LNCaP clone FGC (cell line): ENCODE measurements at regions not wholly inside any gene's neighbourhood (a gene's known extent, or its start where the extent isn't known, plus 50 kb on each side); places are given as distances from the start of the nearest gene placed in this dataset.

Experiments used
- DNase-seq: peaks from one replicate; pipeline ENCODE4 v3.0.0-alpha.2; 2011; ENCODE audit warnings: low read depth
- H3K4me3 ChIP-seq: 2 replicates; pipeline ENCODE4 v1.5.1; 2011; ENCODE audit warnings: mild to moderate bottlenecking, low read depth, low read length, control low read depth
- CTCF ChIP-seq: IDR thresholded peaks from 2 replicates; pipeline ENCODE4 v1.5.1; 2012; ENCODE audit warnings: mild to moderate bottlenecking; ENCODE audit not compliant: control insufficient read depth, insufficient read depth; ENCODE audit errors: extremely low read depth

- no peak for DNase-seq
- TF ChIP-seq CTCF: no peak
- H3K4me3 ChIP-seq: no peak overlapping the region
Observed at GRCh38 chr20:48314925-48315592, 512.7 kb downstream of the PREX1 start.

GRCh38 chr20:48313324-48313723 lies 514.5 kb downstream of the PREX1 start:
- TF ChIP-seq CTCF: no peak

GRCh38 chr20:48311956-48312355 lies 515.8 kb downstream of the PREX1 start:
- H3K4me3 ChIP-seq: no peak overlapping the region
- no peak for DNase-seq
- no peak for TF ChIP-seq CTCF

More at GRCh38 chr20:48313324-48313723, 514.5 kb downstream of the PREX1 start:
- DNase-seq: no peak
- no peak overlapping the region for H3K4me3 ChIP-seq

GRCh38 chr20:48310305-48310704 lies 517.5 kb downstream of the PREX1 start:
- no peak for TF ChIP-seq CTCF
- H3K4me3 ChIP-seq: no peak overlapping the region
- DNase-seq: no peak

- H3K4me3 ChIP-seq: no peak overlapping the region
- no peak for DNase-seq
Observed at GRCh38 chr20:48309293-48309692, 518.5 kb downstream of the PREX1 start.

GRCh38 chr20:48308882-48309281 lies 518.9 kb downstream of the PREX1 start:
- no peak for DNase-seq
- no peak for TF ChIP-seq CTCF
- no peak overlapping the region for H3K4me3 ChIP-seq

More at GRCh38 chr20:48309293-48309692, 518.5 kb downstream of the PREX1 start:
- TF ChIP-seq CTCF: no peak

- no peak for TF ChIP-seq CTCF
- no peak for DNase-seq
- H3K4me3 ChIP-seq: no peak overlapping the region
Observed at GRCh38 chr20:48308232-48308781, 519.5 kb downstream of the PREX1 start.
